GM13977 (cell line): ENCODE measurements at regions not wholly inside any gene's neighbourhood (a gene's known extent, or its start where the extent isn't known, plus 50 kb on each side); places are given as distances from the start of the nearest gene placed in this dataset.

Experiments used
- DNase-seq: peaks from one replicate; pipeline ENCODE4 v3.0.0; 2012; ENCODE audit warnings: low spot score
- in situ Hi-C: fragments of 300-500 bp; cut with MboI; formaldehyde crosslinking; loops from one replicate; pipeline ENCODE4 v1.12.0; 2022; ENCODE audit warnings: low sequenced_read_pairs, low pct_unique_long_range_greater_than_20kb, mixed read lengths, inconsistent platforms; ENCODE audit not compliant: unreplicated experiment
- TF ChIP-seq, protein P1 (sequence below): IDR thresholded peaks from 2 replicates; pipeline ENCODE4 v1.5.1; 2012; ENCODE audit warnings: mild to moderate bottlenecking, control low read depth; ENCODE audit not compliant: insufficient read depth; ENCODE audit errors: extremely low read depth, missing control alignments

DNA sequence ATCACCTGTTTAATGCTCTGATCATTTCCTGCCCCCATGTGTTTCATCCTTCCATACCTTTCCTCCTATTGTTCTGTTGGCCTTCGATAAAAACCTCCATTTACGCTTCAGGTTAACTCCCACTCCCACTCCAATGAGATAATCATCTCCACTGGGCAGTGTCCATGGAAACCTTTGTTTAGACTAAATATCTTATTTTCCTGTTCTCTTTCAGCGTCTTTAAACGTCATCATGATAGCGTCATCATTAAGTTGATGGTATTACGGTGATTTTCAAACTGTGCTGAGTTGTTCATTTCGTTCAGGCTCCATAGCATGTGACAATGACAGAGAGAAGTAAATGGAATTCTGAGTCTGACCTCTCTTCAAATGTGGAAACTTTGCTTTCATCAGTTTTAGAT lies 970.5 kb upstream of the SLC35B3 start:
- in situ Hi-C loops = no loop called here
- TF ChIP-seq, protein P1, sequence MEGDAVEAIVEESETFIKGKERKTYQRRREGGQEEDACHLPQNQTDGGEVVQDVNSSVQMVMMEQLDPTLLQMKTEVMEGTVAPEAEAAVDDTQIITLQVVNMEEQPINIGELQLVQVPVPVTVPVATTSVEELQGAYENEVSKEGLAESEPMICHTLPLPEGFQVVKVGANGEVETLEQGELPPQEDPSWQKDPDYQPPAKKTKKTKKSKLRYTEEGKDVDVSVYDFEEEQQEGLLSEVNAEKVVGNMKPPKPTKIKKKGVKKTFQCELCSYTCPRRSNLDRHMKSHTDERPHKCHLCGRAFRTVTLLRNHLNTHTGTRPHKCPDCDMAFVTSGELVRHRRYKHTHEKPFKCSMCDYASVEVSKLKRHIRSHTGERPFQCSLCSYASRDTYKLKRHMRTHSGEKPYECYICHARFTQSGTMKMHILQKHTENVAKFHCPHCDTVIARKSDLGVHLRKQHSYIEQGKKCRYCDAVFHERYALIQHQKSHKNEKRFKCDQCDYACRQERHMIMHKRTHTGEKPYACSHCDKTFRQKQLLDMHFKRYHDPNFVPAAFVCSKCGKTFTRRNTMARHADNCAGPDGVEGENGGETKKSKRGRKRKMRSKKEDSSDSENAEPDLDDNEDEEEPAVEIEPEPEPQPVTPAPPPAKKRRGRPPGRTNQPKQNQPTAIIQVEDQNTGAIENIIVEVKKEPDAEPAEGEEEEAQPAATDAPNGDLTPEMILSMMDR = no peak
- no peak for DNase-seq

- no peak for DNase-seq
- in situ Hi-C loops = no loop called here
- TF ChIP-seq, protein P1 = no peak
Observed at GRCh38 chr6:9405369-9405768, 970.0 kb upstream of the SLC35B3 start.

DNA sequence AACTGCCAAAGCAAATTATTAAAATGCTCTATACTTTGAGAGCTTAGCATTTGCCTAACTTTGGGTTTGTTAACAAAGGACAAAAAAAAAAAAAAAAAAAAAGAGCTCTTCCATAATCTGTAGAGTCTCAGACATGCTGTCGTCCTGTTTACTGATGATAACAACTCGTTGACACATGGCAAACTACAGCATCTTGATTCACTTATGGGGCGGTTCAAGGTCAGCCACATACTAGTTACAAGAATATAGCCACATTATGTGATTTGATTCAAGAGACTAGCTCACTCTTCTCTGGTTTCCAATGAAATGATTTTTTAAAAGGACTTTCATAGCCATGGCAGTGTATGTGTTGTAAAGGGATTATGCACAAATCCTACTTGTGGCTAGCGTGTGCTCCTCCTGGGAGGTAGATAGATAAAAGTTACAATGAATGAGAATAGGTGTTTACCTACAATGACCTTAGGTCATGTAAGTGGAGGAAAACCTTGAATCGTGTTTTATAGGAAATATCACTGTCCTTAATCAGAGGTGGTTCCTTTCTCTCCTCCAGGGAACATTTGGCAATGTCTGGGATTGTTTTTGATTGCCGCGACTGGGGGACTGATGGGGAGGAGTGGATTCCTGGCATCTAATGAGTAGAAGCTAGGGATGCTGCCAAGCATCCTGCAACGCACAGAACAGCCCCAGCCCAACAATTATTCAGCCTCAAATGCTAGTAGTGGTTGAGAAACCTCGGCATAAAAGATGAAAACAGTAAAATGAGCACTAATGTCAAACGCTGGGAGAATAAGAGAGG lies 969.2 kb upstream of the SLC35B3 start:
- DNase-seq = no peak
- TF ChIP-seq, protein P1 = no peak
- in situ Hi-C loops = no loop called here

DNA sequence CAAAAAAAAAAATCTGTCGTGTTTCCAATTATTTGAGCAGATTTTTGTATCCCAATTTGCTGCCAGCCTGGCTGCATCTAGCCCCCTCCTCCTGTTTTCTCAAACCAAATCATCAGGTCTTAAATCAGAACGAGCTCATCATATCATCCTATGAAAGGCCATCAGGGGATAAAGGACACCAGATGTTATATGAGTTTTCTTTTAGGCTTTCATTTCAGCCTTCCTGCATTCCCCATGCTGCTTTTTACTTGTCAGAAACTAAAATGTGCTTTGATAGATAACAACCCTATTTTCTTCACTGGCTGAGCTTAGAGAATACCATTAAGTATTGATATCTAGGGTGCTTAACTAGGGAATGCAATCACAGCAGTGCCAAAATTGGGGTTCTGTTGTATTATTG lies 968.4 kb upstream of the SLC35B3 start:
- TF ChIP-seq, protein P1 = no peak
- DNase-seq = no peak
- in situ Hi-C loops = no loop called here

DNA sequence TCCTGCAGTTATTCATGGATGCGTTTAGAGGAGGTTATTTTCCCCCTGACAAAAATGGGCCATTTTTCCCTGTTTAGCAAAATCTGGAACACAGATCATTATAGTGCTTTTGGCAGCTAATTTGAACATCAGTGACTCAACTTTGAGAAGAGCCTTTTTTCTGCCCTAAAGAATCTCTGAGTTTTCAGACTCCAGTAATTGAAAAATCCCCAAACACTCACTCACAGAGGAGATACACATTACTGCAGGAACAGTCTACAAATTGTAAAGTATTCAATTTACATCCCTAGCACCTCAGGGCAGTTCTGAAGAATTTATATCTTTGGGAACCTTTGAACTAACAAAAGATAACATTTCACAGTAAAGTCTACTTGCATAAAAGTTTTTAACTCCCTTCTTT lies 966.6 kb upstream of the SLC35B3 start:
- no peak for DNase-seq
- TF ChIP-seq, protein P1 = no peak
- in situ Hi-C loops = no loop called here

- DNase-seq = no peak
- TF ChIP-seq, protein P1 = no peak
- in situ Hi-C loops = no loop called here
Observed at GRCh38 chr6:9399916-9400315, 964.6 kb upstream of the SLC35B3 start.
